Activated CD4-positive, alpha-beta T cell treated with anti-CD3 and anti-CD28 coated beads for 24 hours (primary cell): ENCODE measurements at regions not wholly inside any gene's neighbourhood (a gene's known extent, or its start where the extent isn't known, plus 50 kb on each side); places are given as distances from the start of the nearest gene placed in this dataset.

ENCODE experiments used
- DNase-seq, 2 donors: peaks; one replicate each; pipeline ENCODE4 v3.0.0-alpha.2; 2020; ENCODE audit warnings: low read depth in 2 of 2

GRCh38 chr11:69364921-69365320 is 71.0 kb downstream of the MYEOV start:
- DNase-seq = no peak

- DNase-seq = no peak
Measured at GRCh38 chr11:69365558-69365957, 71.6 kb downstream of the MYEOV start.

GRCh38 chr11:69366591-69366990 is 72.6 kb downstream of the MYEOV start:
- no peak for DNase-seq

DNA sequence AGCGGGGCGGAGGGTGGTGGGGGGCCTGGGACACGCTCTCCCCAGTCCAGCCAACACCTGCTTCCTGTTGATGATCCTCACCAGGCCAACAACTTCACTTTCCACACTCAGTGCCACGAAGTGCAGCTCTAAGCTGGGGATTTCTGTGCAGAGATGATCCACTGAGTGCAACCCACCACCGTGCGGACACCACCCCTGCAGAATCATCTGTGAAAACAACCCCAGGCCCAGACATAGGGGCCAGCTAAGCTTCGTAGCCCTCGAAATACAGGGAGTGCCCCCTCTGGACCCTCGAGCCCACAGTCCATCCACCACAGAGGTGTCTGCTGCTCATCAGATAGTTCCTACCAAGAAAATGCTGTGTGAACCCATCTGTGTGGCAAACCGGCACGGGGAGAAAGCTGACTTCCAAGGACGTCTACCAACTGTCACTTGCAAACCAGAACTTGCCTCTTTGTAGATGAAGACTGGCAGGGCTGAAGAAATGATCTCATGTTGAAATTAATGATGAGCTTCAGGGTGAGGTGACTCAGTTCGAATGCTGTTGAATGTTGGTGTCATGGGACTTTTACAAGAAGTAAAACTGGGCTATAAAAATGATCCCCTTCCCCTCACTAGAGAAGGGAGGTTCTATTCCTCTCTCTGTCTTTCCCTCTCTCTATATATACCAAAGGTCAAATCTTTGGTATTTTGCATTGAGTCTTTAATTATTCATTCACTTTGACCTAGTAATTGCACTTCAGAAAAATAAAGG is 73.4 kb downstream of the MYEOV start:
- no peak for DNase-seq

- no peak for DNase-seq
Measured at GRCh38 chr11:69368119-69368880, 74.3 kb downstream of the MYEOV start.

GRCh38 chr11:69369210-69369825 is 75.4 kb downstream of the MYEOV start:
- no peak for DNase-seq

GRCh38 chr11:69369945-69370344 is 76.0 kb downstream of the MYEOV start:
- DNase-seq = no peak

DNA sequence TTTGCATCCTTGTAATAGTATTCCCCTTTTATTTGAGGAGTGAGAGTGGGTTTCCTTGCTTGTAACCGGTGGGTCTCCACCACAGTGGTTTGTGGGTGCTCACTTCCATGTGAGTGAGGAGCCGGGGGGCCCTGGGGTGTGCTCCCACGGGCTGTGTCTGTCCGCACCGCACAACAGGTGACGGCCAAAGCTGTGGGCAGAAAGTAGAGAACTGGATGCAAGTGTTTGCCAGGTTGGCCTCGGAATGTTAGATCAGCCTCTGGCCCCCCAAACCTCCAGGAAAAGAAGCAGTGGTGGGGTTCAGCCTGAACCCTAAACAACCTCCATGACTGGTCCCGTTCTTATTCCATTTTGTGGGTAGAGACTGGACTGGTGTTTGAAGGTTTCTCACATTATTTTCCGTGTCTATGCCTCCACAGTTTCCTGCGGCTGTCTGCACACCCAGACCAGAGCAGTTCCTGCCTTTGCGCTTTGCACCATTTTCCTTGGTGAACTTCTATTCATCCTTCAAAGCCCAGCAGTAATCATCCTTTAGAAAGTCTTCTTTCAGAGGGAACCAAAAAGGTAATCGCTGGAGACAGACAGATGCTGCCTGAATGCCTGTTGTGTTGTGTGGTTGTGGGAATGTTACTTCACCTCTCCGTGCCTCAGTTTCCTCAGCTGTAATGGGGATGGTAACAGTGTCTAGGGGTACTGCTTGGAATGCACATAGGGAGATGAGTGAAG is 77.2 kb downstream of the MYEOV start:
- DNase-seq = no peak

DNA sequence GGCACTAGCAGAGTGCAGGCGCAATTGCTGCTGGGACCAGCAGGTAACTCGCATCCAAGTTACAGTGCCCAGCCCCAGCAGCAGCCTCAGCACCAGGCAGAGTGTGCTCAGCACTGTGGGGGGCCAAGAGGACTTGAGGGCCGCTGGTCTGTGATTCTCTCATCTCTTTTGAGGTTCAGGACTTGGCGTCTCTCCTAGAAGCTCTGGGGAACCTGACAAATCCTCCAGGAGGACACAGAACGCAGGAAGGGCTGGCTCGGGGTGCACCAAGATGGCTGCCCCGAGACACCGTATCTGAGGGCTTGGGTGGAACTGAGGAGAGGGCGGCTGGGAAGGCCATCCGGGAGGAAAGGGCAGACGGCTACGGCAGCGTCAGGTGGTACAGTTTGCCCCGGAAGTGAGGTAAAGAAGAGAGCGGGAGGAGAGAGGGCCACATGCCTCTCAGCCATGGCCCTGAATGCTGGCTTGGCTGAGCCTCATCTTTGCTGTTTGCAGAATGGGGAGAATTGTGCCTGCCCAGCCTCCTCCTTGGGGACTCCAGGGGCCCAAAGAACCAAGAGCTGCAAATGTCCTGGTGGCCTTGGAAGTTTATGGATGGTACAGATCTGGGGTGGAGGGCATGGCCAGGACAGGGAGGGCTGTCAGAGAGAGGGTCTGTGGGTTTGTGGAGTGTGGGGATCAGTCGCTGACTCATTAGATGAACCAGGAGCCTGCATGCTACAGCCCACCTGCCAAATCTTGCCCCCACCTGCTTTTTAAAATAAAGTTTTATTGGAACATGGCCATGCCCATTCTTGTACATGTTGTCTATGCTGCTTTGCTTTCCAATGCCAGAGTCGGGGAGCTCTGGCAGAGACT is 78.0 kb downstream of the MYEOV start:
- DNase-seq = no peak

DNA sequence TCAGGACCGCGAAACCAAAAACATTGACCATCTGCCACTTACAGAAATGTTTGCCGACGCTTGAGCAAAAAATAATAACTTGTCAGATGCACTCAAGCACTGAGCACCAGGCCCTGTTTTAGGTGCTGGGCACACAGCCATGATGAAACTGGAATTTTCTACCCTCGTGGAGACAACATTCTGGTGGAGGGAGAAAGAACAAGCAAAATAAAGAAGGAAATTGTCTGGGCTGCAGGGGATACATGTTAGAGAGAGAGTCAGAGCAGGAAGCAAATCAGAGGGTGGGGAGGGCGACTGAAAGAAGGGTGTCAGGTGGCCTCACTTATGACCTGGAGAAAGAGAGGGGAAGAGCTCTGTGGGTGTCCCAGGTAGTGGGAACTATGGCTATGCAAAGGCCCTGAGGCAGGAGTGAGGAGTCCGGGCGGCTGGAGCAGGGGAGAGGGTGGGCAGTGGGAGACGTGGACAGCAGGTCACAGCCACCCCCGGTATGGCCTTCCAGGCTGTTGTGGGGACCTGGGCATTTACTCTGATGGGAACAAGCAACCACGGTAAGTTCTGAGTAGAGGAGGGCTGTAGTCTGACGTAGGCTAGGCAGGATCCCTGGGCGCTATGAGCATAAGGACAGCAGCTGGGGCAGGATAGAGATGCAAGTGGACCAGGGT is 78.8 kb downstream of the MYEOV start:
- DNase-seq = no peak

DNA sequence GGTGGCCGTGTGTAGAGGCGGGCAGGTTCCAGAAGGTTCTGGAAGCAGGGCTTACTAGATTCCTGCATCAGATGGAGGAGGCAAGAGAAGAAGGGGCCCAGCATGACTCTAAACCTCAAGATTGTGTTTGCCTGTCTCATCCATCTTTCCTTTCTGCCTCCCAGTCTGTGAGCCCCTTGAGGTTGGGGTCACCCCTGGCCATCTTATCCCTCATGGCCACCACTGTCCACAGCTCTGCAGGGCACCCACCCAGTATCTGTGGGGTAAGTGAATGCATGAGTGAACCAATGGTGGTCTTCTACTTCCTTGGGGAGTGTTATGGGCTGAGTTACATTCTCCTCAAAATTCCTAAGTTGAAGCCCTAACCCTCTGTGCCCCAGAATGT is 79.3 kb downstream of the MYEOV start:
- DNase-seq = no peak

DNA sequence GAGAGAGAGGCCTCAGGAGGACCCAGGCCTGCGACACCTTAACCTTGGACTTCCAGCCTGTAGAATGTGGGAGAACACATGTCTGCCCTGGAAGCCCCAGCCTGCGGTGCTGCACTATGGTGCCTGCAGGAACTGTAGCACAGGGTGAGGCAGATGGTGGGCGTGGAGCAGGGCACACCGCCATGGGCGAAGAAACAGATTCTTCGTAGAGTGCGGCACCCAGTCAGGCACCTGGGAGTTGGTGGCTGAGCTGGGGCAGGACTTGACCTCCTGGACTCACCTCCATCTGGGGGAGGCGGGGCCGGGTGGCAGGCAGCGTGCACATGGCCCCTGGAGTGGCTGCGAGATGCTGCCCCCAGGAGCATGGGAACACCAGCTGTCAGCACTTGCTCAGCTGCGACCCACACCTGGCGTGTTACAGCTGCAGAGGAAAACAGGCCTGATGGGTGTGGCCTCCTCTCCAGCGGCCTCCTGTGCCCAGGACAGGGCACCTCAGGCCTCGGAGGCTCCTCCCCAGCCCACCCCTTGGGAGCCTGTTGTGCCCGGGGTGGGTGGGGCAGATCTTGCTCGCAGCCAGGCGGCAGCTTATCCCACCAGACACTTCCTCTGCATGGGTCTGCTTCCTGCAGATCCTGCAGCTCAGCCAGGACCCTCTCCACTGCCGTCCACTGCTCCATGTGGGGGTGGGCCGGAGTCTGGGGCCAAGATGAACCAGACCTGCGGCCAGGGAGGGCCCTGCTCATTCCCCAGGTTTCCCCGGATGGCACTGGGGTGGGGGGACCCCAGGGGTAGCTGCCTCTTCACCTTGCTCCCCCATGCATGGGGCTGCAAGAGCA is 80.4 kb downstream of the MYEOV start:
- DNase-seq = no peak

- no peak for DNase-seq
Measured at GRCh38 chr11:69374946-69375310, 81.0 kb downstream of the MYEOV start.

GRCh38 chr11:69375316-69376154 is 81.6 kb downstream of the MYEOV start:
- no peak for DNase-seq

DNA sequence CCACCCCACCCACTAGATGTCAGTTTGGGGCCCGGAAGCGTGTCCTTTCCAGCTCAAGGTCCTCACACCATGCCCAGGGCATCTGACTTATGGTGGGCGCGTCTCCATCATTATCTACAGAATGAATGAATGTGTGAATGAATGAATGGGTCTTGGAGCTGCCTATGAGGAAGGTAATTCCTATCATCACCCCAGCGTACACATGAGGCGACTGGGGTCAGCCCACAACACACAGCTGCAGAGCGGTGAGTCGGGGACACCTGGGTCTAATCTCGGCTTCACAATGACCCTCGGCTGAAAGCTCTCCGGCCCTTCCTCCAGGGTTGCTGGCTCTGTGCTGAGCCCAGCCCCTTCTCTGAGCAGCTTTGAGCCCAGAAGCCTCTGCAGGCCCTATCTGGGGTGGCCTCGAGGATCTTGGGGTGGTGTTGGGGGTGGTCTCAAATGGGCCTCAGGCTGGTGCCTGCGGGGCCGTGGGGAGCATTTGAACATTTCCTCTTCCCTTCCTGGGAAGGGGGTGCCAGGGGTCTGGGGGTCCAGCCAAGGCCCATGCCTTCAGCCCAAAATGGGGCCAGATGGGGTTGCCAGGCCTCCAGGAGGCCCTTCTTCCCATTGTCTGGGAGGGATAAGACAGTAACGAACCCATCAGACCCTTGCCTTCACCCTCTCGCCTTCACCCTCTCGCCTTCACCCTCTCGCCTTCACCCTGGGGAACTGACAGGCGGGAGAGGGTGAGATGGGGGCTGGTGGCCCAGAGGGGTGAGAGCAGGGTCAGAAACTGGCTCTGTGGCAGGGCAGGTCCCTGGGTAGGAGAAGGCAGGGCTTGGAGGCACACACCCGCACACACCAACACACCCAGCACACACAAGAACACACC is 82.4 kb downstream of the MYEOV start:
- DNase-seq = no peak

DNA sequence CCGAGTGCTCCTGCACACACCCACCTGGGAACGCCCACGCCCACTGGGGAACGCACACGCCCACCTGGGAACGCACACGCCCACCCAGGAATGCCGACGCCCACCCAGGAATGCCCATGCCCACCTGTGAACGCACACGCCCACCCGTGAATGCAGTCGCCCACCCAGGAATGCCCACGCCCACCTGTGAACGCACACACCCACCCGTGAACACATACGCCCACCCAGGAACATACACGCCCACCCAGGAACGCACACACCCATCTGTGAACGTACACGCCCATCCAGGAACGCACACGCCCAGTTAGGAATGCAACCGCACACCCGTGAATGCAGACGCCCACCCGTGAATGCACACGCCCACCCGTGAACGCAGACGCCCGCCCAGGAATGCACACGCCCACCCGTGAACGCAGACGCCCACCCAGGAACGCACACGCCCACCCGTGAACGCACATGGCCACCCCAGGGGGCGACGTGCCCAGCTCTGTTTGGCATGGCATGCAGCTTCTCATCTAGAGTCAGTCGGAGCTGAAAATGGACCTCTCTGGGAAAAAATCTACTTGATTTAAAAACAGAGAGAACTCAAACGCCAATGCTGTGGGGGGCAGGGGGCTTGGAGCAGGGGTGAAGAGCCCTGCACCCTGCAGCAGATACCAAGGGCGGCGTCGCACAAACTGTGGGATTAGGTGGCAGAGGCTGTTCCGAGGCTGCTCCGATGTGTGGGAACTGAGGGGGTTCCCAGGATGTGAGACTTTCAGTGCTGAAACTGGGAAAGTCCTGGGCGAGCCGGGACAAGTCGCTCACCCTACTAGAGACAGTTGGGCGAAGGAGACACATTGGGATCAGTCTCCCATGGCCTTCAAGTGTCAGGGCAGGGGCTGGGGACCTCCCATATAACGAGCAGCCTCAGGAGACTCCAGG is 83.3 kb downstream of the MYEOV start:
- no peak for DNase-seq

DNA sequence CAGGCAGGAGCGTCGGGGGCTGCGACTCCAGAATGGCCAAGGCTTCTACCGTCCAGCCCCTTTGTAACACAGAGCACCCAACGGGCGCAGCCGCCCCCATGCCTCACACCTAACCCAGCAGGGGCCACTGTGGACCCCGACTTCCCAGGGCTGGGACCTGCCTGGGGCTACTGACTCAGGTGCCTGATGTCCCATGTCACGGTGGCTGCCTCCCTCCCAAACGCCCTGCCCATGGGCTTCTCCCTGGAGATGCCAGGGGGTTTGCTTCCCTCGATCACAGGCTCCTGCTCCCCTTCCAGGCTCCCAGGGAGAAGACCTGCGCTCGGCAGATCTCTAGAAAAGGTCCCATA is 84.0 kb downstream of the MYEOV start:
- DNase-seq = no peak
